GM12864 (cell line): ENCODE measurements at regions not wholly inside any gene's neighbourhood (a gene's known extent, or its start where the extent isn't known, plus 50 kb on each side); places are given as distances from the start of the nearest gene placed in this dataset.

Experiments
- DNase-seq: peaks from one replicate; pipeline ENCODE4 v3.0.0-alpha.2; 2011; ENCODE audit warnings: low read depth
- H3K4me3 ChIP-seq: 2 replicates; pipeline ENCODE4 v1.5.1; 2011; ENCODE audit warnings: mild to moderate bottlenecking, low read depth, low read length, control low read depth
- CTCF ChIP-seq: IDR thresholded peaks from 2 replicates; pipeline ENCODE4 v1.5.1; 2011; ENCODE audit warnings: low read depth, mild to moderate bottlenecking, moderate library complexity, low read length, control low read depth, inconsistent platforms; ENCODE audit errors: missing control alignments

GRCh38 chr18:78697446-78697845 lies 282.2 kb upstream of the SALL3 start:
- no peak for TF ChIP-seq CTCF
- H3K4me3 ChIP-seq, result no peak overlapping the region
- no peak for DNase-seq

GRCh38 chr18:78698914-78699313 lies 280.7 kb upstream of the SALL3 start:
- DNase-seq, result no peak
- no peak overlapping the region for H3K4me3 ChIP-seq
- no peak for TF ChIP-seq CTCF

GRCh38 chr18:78699499-78699898 lies 280.1 kb upstream of the SALL3 start:
- DNase-seq, result no peak
- TF ChIP-seq CTCF, result no peak
- H3K4me3 ChIP-seq, result no peak overlapping the region

GRCh38 chr18:78701771-78702396 lies 277.7 kb upstream of the SALL3 start:
- no peak overlapping the region for H3K4me3 ChIP-seq
- DNase-seq, result no peak
- no peak for TF ChIP-seq CTCF

- no peak for DNase-seq
- no peak overlapping the region for H3K4me3 ChIP-seq
- no peak for TF ChIP-seq CTCF
These were observed 276.3 kb upstream of the SALL3 start for GRCh38 chr18:78703291-78703690.

- TF ChIP-seq CTCF, result no peak
- DNase-seq, result no peak
- no peak overlapping the region for H3K4me3 ChIP-seq
These were observed 274.6 kb upstream of the SALL3 start for GRCh38 chr18:78704971-78705461.

- TF ChIP-seq CTCF, result no peak
- DNase-seq, result no peak
- no peak overlapping the region for H3K4me3 ChIP-seq
These were observed 270.3 kb upstream of the SALL3 start for GRCh38 chr18:78709261-78709809.
